SU-DHL-6 (cell line): ENCODE measurements at regions not wholly inside any gene's neighbourhood (a gene's known extent, or its start where the extent isn't known, plus 50 kb on each side); places are given as distances from the start of the nearest gene placed in this dataset.

Experiments
- H2AFZ ChIP-seq: fragments of 200-600 bp; sonication (generic); 2 replicates; pipeline ENCODE4 v1.6.1; 2014; ENCODE audit warnings: low read depth, mild to moderate bottlenecking, moderate library complexity, mixed read lengths, antibody characterized with exemption, low read length; ENCODE audit not compliant: severe bottlenecking
- H3F3A ChIP-seq: fragments of 200-600 bp; shearing (Covaris generic); 2 replicates; pipeline ENCODE4 v1.6.0; 2016; ENCODE audit warnings: antibody characterized with exemption, mild to moderate bottlenecking; ENCODE audit not compliant: insufficient read depth
- H3K27ac ChIP-seq: fragments of 200-600 bp; sonication (generic); 2 replicates; pipeline ENCODE4 v1.5.1; 2016; ENCODE audit warnings: low read depth, mild to moderate bottlenecking, low read length, moderate library complexity, mixed read lengths
- H3K27me3 ChIP-seq: fragments of 200-600 bp; sonication (generic), shearing (Covaris generic); 2 replicates; pipeline ENCODE4 v1.6.0; 2014; ENCODE audit warnings: mild to moderate bottlenecking, low read length
- H3K36me3 ChIP-seq: fragments of 200-600 bp; sonication (generic); 2 replicates; pipeline ENCODE4 v1.6.1; 2014; ENCODE audit warnings: mild to moderate bottlenecking, low read length, mixed read lengths
- H3K4me2 ChIP-seq: fragments of 300-600, 200-600 bp; shearing (Covaris generic), sonication (generic); 2 replicates; pipeline ENCODE4 v1.6.0; 2014; ENCODE audit warnings: low read length, low read depth, mild to moderate bottlenecking; ENCODE audit not compliant: poor library complexity, severe bottlenecking
- H3K4me3 ChIP-seq: fragments of 200-600 bp; sonication (generic); 2 replicates; pipeline ENCODE4 v1.5.1; 2014; ENCODE audit warnings: antibody characterized with exemption, low read length, mild to moderate bottlenecking, mixed read lengths; ENCODE audit not compliant: insufficient read depth, poor library complexity, severe bottlenecking
- H3K79me2 ChIP-seq: fragments of 200-600 bp; sonication (generic); 2 replicates; pipeline ENCODE4 v1.6.1; 2014; ENCODE audit warnings: mild to moderate bottlenecking, low read length, moderate library complexity; ENCODE audit not compliant: insufficient read depth
- H3K9ac ChIP-seq: fragments of 200-600 bp; sonication (generic); 2 replicates; pipeline ENCODE4 v1.7.0; 2014; ENCODE audit warnings: mild to moderate bottlenecking, low read length
- H3K9me2 ChIP-seq: fragments of 200-600 bp; sonication (generic); replicated peaks from 2 replicates; pipeline ENCODE4 v1.6.1; 2014; ENCODE audit warnings: low read length; ENCODE audit not compliant: insufficient read depth
- H3K9me3 ChIP-seq: fragments of 200-600 bp; sonication (generic); 2 replicates; pipeline ENCODE4 v1.6.1; 2014; ENCODE audit warnings: low read length, mixed read lengths; ENCODE audit not compliant: insufficient read depth
- H4K20me1 ChIP-seq: fragments of 200-600 bp; sonication (generic); 2 replicates; pipeline ENCODE4 v1.6.1; 2014; ENCODE audit warnings: low read depth, mild to moderate bottlenecking, antibody characterized with exemption, low read length, moderate library complexity, mixed read lengths
- CTCF ChIP-seq: fragments of 200-600 bp; sonication (generic); IDR thresholded peaks from one replicate; pipeline ENCODE4 v1.5.1; 2017; ENCODE audit warnings: antibody characterized with exemption, mild to moderate bottlenecking, low read length, moderate library complexity; ENCODE audit not compliant: insufficient read depth, poor library complexity, severe bottlenecking
- EZH2phosphoT487 ChIP-seq: fragments of 200-600 bp; sonication (generic), shearing (Covaris generic); conservative IDR thresholded peaks from 2 replicates; pipeline ENCODE4 v1.6.1; 2018; ENCODE audit warnings: mild to moderate bottlenecking, antibody characterized with exemption, low read length, moderate library complexity, mixed read lengths

- no peaks in the 10 kb centered on the region for H3K36me3 ChIP-seq
- H3K9me3 ChIP-seq, result no peaks in the 10 kb centered on the region
- no peak overlapping the region for H3K27ac ChIP-seq
- TF ChIP-seq CTCF (no peak), EZH2phosphoT487 (no peak)
- H4K20me1 ChIP-seq, result no peaks in the 10 kb centered on the region
- H3K79me2 ChIP-seq, result no peaks in the 10 kb centered on the region
- no peaks in the 10 kb centered on the region for H3K27me3 ChIP-seq
- no peaks in the 10 kb centered on the region for H3F3A ChIP-seq
- H3K4me2 ChIP-seq, result no peak overlapping the region
- H2AFZ ChIP-seq, result no peak overlapping the region
- no peaks in the 10 kb centered on the region for H3K9me2 ChIP-seq
- H3K9ac ChIP-seq, result no peak overlapping the region
- H3K4me3 ChIP-seq, result no peak overlapping the region
These were observed 97.1 kb upstream of the APC start for GRCh38 chr5:112640546-112640945.

GRCh38 chr5:112641515-112642110, 96.1 kb upstream of the APC start:
- Histone ChIP-seq H3K9me3 (no peaks in the 10 kb centered on the region), H3K9ac (no peak overlapping the region), H3K4me3 (no peak overlapping the region), H3K9me2 (no peaks in the 10 kb centered on the region), H4K20me1 (no peaks in the 10 kb centered on the region), H3K36me3 (no peaks in the 10 kb centered on the region), H3F3A (no peaks in the 10 kb centered on the region), H3K27me3 (no peaks in the 10 kb centered on the region), H3K27ac (no peak overlapping the region), H3K4me2 (no peak overlapping the region), H3K79me2 (no peaks in the 10 kb centered on the region), H2AFZ (no peak overlapping the region)
- TF ChIP-seq CTCF, result no peak
- no peak for TF ChIP-seq EZH2phosphoT487

- Histone ChIP-seq H3K4me3 (no peak overlapping the region), H3K27me3 (no peaks in the 10 kb centered on the region), H3K27ac (no peak overlapping the region), H3K36me3 (no peaks in the 10 kb centered on the region), H3K79me2 (no peaks in the 10 kb centered on the region), H3K9me3 (no peaks in the 10 kb centered on the region), H3K4me2 (no peak overlapping the region), H3F3A (no peaks in the 10 kb centered on the region), H4K20me1 (no peaks in the 10 kb centered on the region), H3K9me2 (no peaks in the 10 kb centered on the region), H3K9ac (no peak overlapping the region), H2AFZ (no peak overlapping the region)
- no peak for TF ChIP-seq CTCF
- TF ChIP-seq EZH2phosphoT487, result no peak
These were observed 94.8 kb upstream of the APC start for GRCh38 chr5:112642885-112643284.
